ENCODE measurements at regions not wholly inside any gene's neighbourhood (a gene's known extent, or its start where the extent isn't known, plus 50 kb on each side); places are given as distances from the start of the nearest gene placed in this dataset.

GRCh38 chr1:209526137-209526536 is 57.4 kb upstream of the CAMK1G start:
- intact Hi-C loops (cut with DNase I), result no loop called here
- Histone ChIP-seq H3K27ac (no peak overlapping the region), H3K9me3 (no peaks in the 10 kb centered on the region), H3K27me3 (no peaks in the 10 kb centered on the region), H3K36me3 (no peaks in the 10 kb centered on the region), H3K4me1 (no peaks in the 10 kb centered on the region), H3K4me3 (no peak overlapping the region)
- no peak for TF ChIP-seq CTCF (IDR thresholded peaks at IDR 0.05)
- no peak for DNase-seq (ENCODE audit: low spot score in 2 of 2)

- Histone ChIP-seq H3K27ac (no peak overlapping the region), H3K4me1 (no peaks in the 10 kb centered on the region), H3K27me3 (no peaks in the 10 kb centered on the region), H3K4me3 (no peak overlapping the region), H3K36me3 (no peaks in the 10 kb centered on the region), H3K9me3 (no peaks in the 10 kb centered on the region)
- no peak for TF ChIP-seq CTCF (IDR thresholded peaks at IDR 0.05)
- no peak for DNase-seq (ENCODE audit: low spot score in 2 of 2)
- intact Hi-C loops (cut with DNase I), result no loop called here
Observed at GRCh38 chr1:209527372-209527771, 56.1 kb upstream of the CAMK1G start.

GRCh38 chr1:209527993-209528717 is 55.4 kb upstream of the CAMK1G start:
- H3K36me3 ChIP-seq, result no peaks in the 10 kb centered on the region
- H3K9me3 ChIP-seq, result no peaks in the 10 kb centered on the region
- no peak for TF ChIP-seq CTCF (IDR thresholded peaks at IDR 0.05)
- no peaks in the 10 kb centered on the region for H3K27me3 ChIP-seq
- H3K4me3 ChIP-seq, result no peak overlapping the region
- no peaks in the 10 kb centered on the region for H3K4me1 ChIP-seq
- DNase-seq (ENCODE audit: low spot score in 2 of 2), result no peak
- intact Hi-C loops (cut with DNase I), result no loop called here
- H3K27ac ChIP-seq, result no peak overlapping the region

- no peaks in the 10 kb centered on the region for H3K4me1 ChIP-seq
- no peaks in the 10 kb centered on the region for H3K9me3 ChIP-seq
- intact Hi-C loops (cut with DNase I), result no loop called here
- no peak overlapping the region for H3K4me3 ChIP-seq
- no peaks in the 10 kb centered on the region for H3K27me3 ChIP-seq
- no peaks in the 10 kb centered on the region for H3K36me3 ChIP-seq
- H3K27ac ChIP-seq, result no peak overlapping the region
- DNase-seq (ENCODE audit: low spot score in 2 of 2), result no peak
- no peak for TF ChIP-seq CTCF (IDR thresholded peaks at IDR 0.05)
Observed at GRCh38 chr1:209529233-209529632, 54.3 kb upstream of the CAMK1G start.

- intact Hi-C loops (cut with DNase I), result no loop called here
- no peaks in the 10 kb centered on the region for H3K9me3 ChIP-seq
- H3K36me3 ChIP-seq, result no peaks in the 10 kb centered on the region
- no peak for TF ChIP-seq CTCF (IDR thresholded peaks at IDR 0.05)
- DNase-seq (ENCODE audit: low spot score in 2 of 2), result no peak
- no peak overlapping the region for H3K27ac ChIP-seq
- H3K4me1 ChIP-seq, result no peaks in the 10 kb centered on the region
- H3K4me3 ChIP-seq, result no peak overlapping the region
- H3K27me3 ChIP-seq, result no peaks in the 10 kb centered on the region
Observed at GRCh38 chr1:209531006-209531405, 52.5 kb upstream of the CAMK1G start.

GRCh38 chr1:209531549-209531948 is 52.0 kb upstream of the CAMK1G start:
- no peaks in the 10 kb centered on the region for H3K36me3 ChIP-seq
- H3K27ac ChIP-seq, result no peak overlapping the region
- no peaks in the 10 kb centered on the region for H3K4me1 ChIP-seq
- no peak for DNase-seq (ENCODE audit: low spot score in 2 of 2)
- TF ChIP-seq CTCF (IDR thresholded peaks at IDR 0.05), result no peak
- no peaks in the 10 kb centered on the region for H3K27me3 ChIP-seq
- no peak overlapping the region for H3K4me3 ChIP-seq
- intact Hi-C loops (cut with DNase I), result no loop called here
- H3K9me3 ChIP-seq, result no peaks in the 10 kb centered on the region

All from ascending aorta (tissue), 2 donors.